Activated CD8-positive, alpha-beta memory T cell treated with anti-CD3 and anti-CD28 coated beads, Interleukin-2, amount 50 U/mL, for 4 hours (primary cell): ENCODE measurements at regions not wholly inside any gene's neighbourhood (a gene's known extent, or its start where the extent isn't known, plus 50 kb on each side); places are given as distances from the start of the nearest gene placed in this dataset.
"Not testable (repeated sequence)": the region's sequence is repeated elsewhere in the genome, so short reads cannot be mapped to it uniquely, and the experiment has no call there.

Experiments used
- DNase-seq: peaks from one replicate; pipeline ENCODE4 v3.0.0-alpha.2; 2020

GRCh38 chr6:147651-148050 lies 144.6 kb upstream of the DUSP22 start:
- DNase-seq = not testable (repeated sequence)

- peak; percentile 51 for DNase-seq
Measured at GRCh38 chr6:148051-148984, 144.0 kb upstream of the DUSP22 start.

GRCh38 chr6:150147-150546 lies 142.1 kb upstream of the DUSP22 start:
- DNase-seq = not testable (repeated sequence)

- DNase-seq = not testable (repeated sequence)
Measured at GRCh38 chr6:152436-152835, 139.9 kb upstream of the DUSP22 start.

- DNase-seq = not testable (repeated sequence)
Measured at GRCh38 chr6:153026-153425, 139.3 kb upstream of the DUSP22 start.

GRCh38 chr6:153867-154266 lies 138.4 kb upstream of the DUSP22 start:
- DNase-seq = not testable (repeated sequence)

GRCh38 chr6:154321-155092 lies 137.8 kb upstream of the DUSP22 start:
- DNase-seq = not testable (repeated sequence)

GRCh38 chr6:156010-156409 lies 136.3 kb upstream of the DUSP22 start:
- no peak for DNase-seq

- not testable (repeated sequence) for DNase-seq
Measured at GRCh38 chr6:156441-157140, 135.7 kb upstream of the DUSP22 start.

- not testable (repeated sequence) for DNase-seq
Measured at GRCh38 chr6:157176-157575, 135.1 kb upstream of the DUSP22 start.

- not testable (repeated sequence) for DNase-seq
Measured at GRCh38 chr6:161657-162056, 130.6 kb upstream of the DUSP22 start.

GRCh38 chr6:164720-165119 lies 127.6 kb upstream of the DUSP22 start:
- DNase-seq = no peak

- DNase-seq = no peak
Measured at GRCh38 chr6:165263-165662, 127.0 kb upstream of the DUSP22 start.

- DNase-seq = no peak
Measured at GRCh38 chr6:165906-166305, 126.4 kb upstream of the DUSP22 start.

- no peak for DNase-seq
Measured at GRCh38 chr6:168865-169455, 123.3 kb upstream of the DUSP22 start.

- no peak for DNase-seq
Measured at GRCh38 chr6:174036-174435, 118.3 kb upstream of the DUSP22 start.

- DNase-seq = no peak
Measured at GRCh38 chr6:175680-176079, 116.6 kb upstream of the DUSP22 start.

- no peak for DNase-seq
Measured at GRCh38 chr6:176766-177165, 115.5 kb upstream of the DUSP22 start.

- no peak for DNase-seq
Measured at GRCh38 chr6:178119-178518, 114.2 kb upstream of the DUSP22 start.

GRCh38 chr6:178929-179328 lies 113.4 kb upstream of the DUSP22 start:
- not testable (repeated sequence) for DNase-seq

GRCh38 chr6:179340-179950 lies 112.8 kb upstream of the DUSP22 start:
- DNase-seq = no peak

GRCh38 chr6:180091-180694 lies 112.1 kb upstream of the DUSP22 start:
- DNase-seq = peak; percentile 36
